IMR-90 (cell line): ENCODE measurements at regions not wholly inside any gene's neighbourhood (a gene's known extent, or its start where the extent isn't known, plus 50 kb on each side); places are given as distances from the start of the nearest gene placed in this dataset.

Experiments used
- ATAC-seq: fragments of 200-7000 bp; cut with Tn5 transposase; 2 replicates; pipeline ENCODE4 v1.9.1; 2020; ENCODE audit warnings: low read depth, mild to moderate bottlenecking, moderate library complexity
- BruUV-seq: library from RNA; stranded (reverse); fragments of 400-500 nt; replicated peaks from 2 replicates; lab custom pipeline; 2021; lab: Mats Ljungman, UMichigan
- CTCF ChIA-PET: fragments of 300-600 bp; formaldehyde crosslinking; extraction: SDS; loops from one replicate; lab custom pipeline; 2021; ENCODE audit warnings: antibody characterized with exemption; lab: Yijun Ruan, JAX
- POLR2A ChIA-PET: fragments of 300-600 bp; sonication (Branson Sonifier 250); formaldehyde crosslinking; loops from one replicate; lab custom pipeline; 2022; ENCODE audit warnings: antibody characterized with exemption; ENCODE audit not compliant: unreplicated experiment; lab: Charles Lee
- DNase-seq: peaks from one replicate; pipeline ENCODE4 v3.0.0; 2013
- H2AFZ ChIP-seq: replicated peaks from 2 replicates; pipeline ENCODE3; 2013; ENCODE audit warnings: low read length, mild to moderate bottlenecking; ENCODE audit not compliant: poor library complexity
- H2AK5ac ChIP-seq: 2 replicates; pipeline ENCODE4 v1.6.1; 2013; ENCODE audit warnings: low read depth, low read length, inconsistent platforms
- H2AK9ac ChIP-seq: replicated peaks from 2 replicates; pipeline ENCODE3; 2013; ENCODE audit warnings: mild to moderate bottlenecking, low read depth, low read length, moderate library complexity; ENCODE audit not compliant: poor library complexity
- H2BK120ac ChIP-seq: 2 replicates; pipeline ENCODE4 v1.6.1; 2013; ENCODE audit warnings: low read depth, low read length, inconsistent platforms
- H2BK15ac ChIP-seq: 3 replicates; pipeline ENCODE4 v1.6.1; 2013; ENCODE audit warnings: low read depth, low read length, inconsistent platforms
- H2BK20ac ChIP-seq: 2 replicates; pipeline ENCODE4 v1.6.1; 2013; ENCODE audit warnings: low read depth, mild to moderate bottlenecking, inconsistent platforms, low read length, moderate library complexity
- H2BK5ac ChIP-seq: 2 replicates; pipeline ENCODE4 v1.6.1; 2013; ENCODE audit warnings: mild to moderate bottlenecking, low read depth, low read length, inconsistent platforms; ENCODE audit not compliant: poor library complexity, severe bottlenecking
- H3K14ac ChIP-seq: replicated peaks from 2 replicates; pipeline ENCODE4 v1.6.1; 2013; ENCODE audit warnings: low read depth, low read length, inconsistent platforms
- H3K18ac ChIP-seq: 2 replicates; pipeline ENCODE4 v1.6.1; 2013; ENCODE audit warnings: low read depth, low read length, control low read depth
- H3K23ac ChIP-seq: 2 replicates; pipeline ENCODE4 v1.6.1; 2013; ENCODE audit warnings: low read depth, low read length, inconsistent platforms
- H3K27ac ChIP-seq: 2 replicates; pipeline ENCODE4 v1.5.1; 2013; ENCODE audit warnings: mild to moderate bottlenecking, control low read depth, low read length; ENCODE audit not compliant: insufficient read depth
- H3K27me3 ChIP-seq: 2 replicates; pipeline ENCODE4 v1.6.1; 2013; ENCODE audit warnings: low read length; ENCODE audit not compliant: control insufficient read depth, insufficient read depth
- H3K36me3 ChIP-seq: 2 replicates; pipeline ENCODE4 v1.6.1; 2013; ENCODE audit warnings: low read length, mixed read lengths; ENCODE audit not compliant: control insufficient read depth, insufficient read depth
- H3K4ac ChIP-seq: 2 replicates; pipeline ENCODE4 v1.6.1; 2013; ENCODE audit warnings: low read depth, low read length, inconsistent platforms
- H3K4me1 ChIP-seq: 2 replicates; pipeline ENCODE4 v1.6.1; 2013; ENCODE audit warnings: low read length, mixed read lengths; ENCODE audit not compliant: control insufficient read depth, insufficient read depth
- H3K4me2 ChIP-seq: 2 replicates; pipeline ENCODE4 v1.6.1; 2013; ENCODE audit warnings: low read depth, mild to moderate bottlenecking, control low read depth, low read length, moderate library complexity
- H3K4me3 ChIP-seq: 2 replicates; pipeline ENCODE4 v1.5.1; 2013; ENCODE audit warnings: low read depth, mild to moderate bottlenecking, control low read depth, low read length, moderate library complexity; ENCODE audit not compliant: insufficient read depth
- H3K56ac ChIP-seq: 2 replicates; pipeline ENCODE4 v1.6.1; 2013; ENCODE audit warnings: low read length, inconsistent platforms; ENCODE audit not compliant: insufficient read depth; ENCODE audit errors: extremely low read depth
- H3K79me1 ChIP-seq, 2 experiments: 2 replicates each; pipeline ENCODE4 v1.6.1; 2013; ENCODE audit warnings: low read length in 2 of 2, inconsistent platforms in 1 of 2, low read depth in 1 of 2
- H3K9ac ChIP-seq: 2 replicates; pipeline ENCODE4 v1.6.1; 2013; ENCODE audit warnings: low read depth, low read length, control low read depth
- H3K9me1 ChIP-seq: 2 replicates; pipeline ENCODE4 v1.6.1; 2013; ENCODE audit warnings: low read length, inconsistent platforms; ENCODE audit not compliant: insufficient read depth
- H3K9me3 ChIP-seq: 2 replicates; pipeline ENCODE4 v1.6.1; 2013; ENCODE audit warnings: low read length; ENCODE audit not compliant: control insufficient read depth, insufficient read depth
- H4K20me1 ChIP-seq: 2 replicates; pipeline ENCODE4 v1.6.1; 2013; ENCODE audit warnings: low read length, inconsistent platforms; ENCODE audit not compliant: insufficient read depth
- H4K5ac ChIP-seq: 2 replicates; pipeline ENCODE4 v1.6.1; 2013; ENCODE audit warnings: mild to moderate bottlenecking, low read depth, low read length, control low read depth
- H4K8ac ChIP-seq, 2 experiments: 2 replicates each; pipeline ENCODE4 v1.6.1; 2013; ENCODE audit warnings: low read depth in 2 of 2, low read length in 2 of 2, control low read depth in 1 of 2, inconsistent platforms in 1 of 2
- H4K91ac ChIP-seq: 2 replicates; pipeline ENCODE4 v1.6.1; 2013; ENCODE audit warnings: low read depth, low read length, inconsistent platforms; ENCODE audit not compliant: insufficient read depth
- MAZ ChIP-seq: IDR thresholded peaks from 2 replicates; pipeline ENCODE4 v1.6.1; 2012; ENCODE audit warnings: low read depth, mild to moderate bottlenecking, low read length, improper control_type of control experiment, moderate library complexity, borderline replicate concordance
- NFE2L2 ChIP-seq: fragments of 150-350 bp; IDR thresholded peaks from 2 replicates; pipeline ENCODE4 v1.6.1; 2016; ENCODE audit warnings: low read depth, mild to moderate bottlenecking, low read length
- RAD21 ChIP-seq: IDR thresholded peaks from 2 replicates; pipeline ENCODE4 v1.6.1; 2012; ENCODE audit warnings: low read length, improper control_type of control experiment
- WGBS, 2 experiments: methylation state at CpG; one replicate each; pipeline versions ENCODE4 v1.1.5 to v1.1.7; 2013; ENCODE audit warnings: missing lambda C conversion rate in 2 of 2; ENCODE audit not compliant: insufficient read length in 1 of 2; ENCODE audit errors: extremely low coverage in 2 of 2; 5-methylcytosine and 5-hydroxymethylcytosine counted together
- dilution Hi-C: fragments of 300-500 bp; cut with HindIII; formaldehyde crosslinking; loops from one replicate; pipeline ENCODE4 v1.14.3; 2018; ENCODE audit warnings: low sequenced_read_pairs; ENCODE audit not compliant: unreplicated experiment
- in situ Hi-C: fragments of 300-500 bp; cut with MboI; formaldehyde crosslinking; loops from 3 replicates; pipeline ENCODE4 v1.14.3; 2019; ENCODE audit warnings: low sequenced_read_pairs, inconsistent platforms, mixed read lengths
- intact Hi-C: fragments of 100-400 bp; cut with micrococcal nuclease; formaldehyde crosslinking; loops from 2 replicates; pipeline ENCODE4 v1.10.0; 2022

DNA sequence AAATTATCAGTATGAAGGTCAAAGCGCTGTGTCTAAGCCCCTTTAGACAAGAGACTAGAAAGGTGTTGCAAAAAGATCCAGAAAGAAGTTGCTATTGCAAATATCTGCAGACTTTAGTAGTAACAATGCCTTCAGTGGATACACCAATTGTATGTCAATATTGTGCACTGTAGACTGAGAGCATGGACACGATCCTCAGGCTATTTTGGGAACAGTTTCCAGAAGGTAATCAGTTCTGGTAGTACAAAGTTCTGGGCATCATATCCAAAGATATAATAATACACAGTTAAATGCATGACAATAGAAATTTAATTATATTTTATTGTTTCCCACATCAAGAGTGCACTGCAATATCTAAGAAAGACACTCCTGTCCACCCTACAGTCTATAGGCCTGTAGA lies 84.1 kb upstream of the LUZP2 start:
- Histone ChIP-seq H3K4me3 (no peak overlapping the region), H4K20me1 (no peaks in the 10 kb centered on the region), H3K18ac (no peak overlapping the region), H3K4me1 (no peaks in the 10 kb centered on the region), H3K56ac (no peak overlapping the region), H3K9me1 (no peaks in the 10 kb centered on the region), H4K5ac (no peak overlapping the region), H2BK15ac (no peak overlapping the region), H2AFZ (no peak overlapping the region), H3K27me3 (no peaks in the 10 kb centered on the region), H3K9ac (no peak overlapping the region), H2BK5ac (no peak overlapping the region), H2AK9ac (no peak overlapping the region), H3K4me2 (no peak overlapping the region), H3K36me3 (no peaks in the 10 kb centered on the region), H4K91ac (no peak overlapping the region), H4K8ac (no peak overlapping the region), H3K9me3 (no peaks in the 10 kb centered on the region), H2AK5ac (no peak overlapping the region), H3K14ac (no peak overlapping the region), H2BK20ac (no peak overlapping the region), H3K4ac (no peak overlapping the region), H3K27ac (no peak overlapping the region), H3K23ac (no peak overlapping the region), H2BK120ac (no peak overlapping the region), H3K79me1 (no peaks in the 10 kb centered on the region)
- TF ChIP-seq RAD21, result no peak
- no peak for TF ChIP-seq NFE2L2
- TF ChIP-seq MAZ, result no peak
- POLR2A ChIA-PET, result no interaction called here
- intact Hi-C loops (no loop called here), dilution Hi-C loops (no loop called here), in situ Hi-C loops (no loop called here)
- no TSS peak for BruUV-seq
- 100% methylated on average over 1 of the region's 2 CpGs; no CpG with 5 or more reads in 1 of the 2 experiments for WGBS, 2 experiments
- no peak for DNase-seq
- ATAC-seq, result no peak
- CTCF ChIA-PET, result no interaction called here
